Glomerular visceral epithelial cell (primary cell): ENCODE measurements at regions not wholly inside any gene's neighbourhood (a gene's known extent, or its start where the extent isn't known, plus 50 kb on each side); places are given as distances from the start of the nearest gene placed in this dataset.
"Not testable (repeated sequence)": the region's sequence is repeated elsewhere in the genome, so short reads cannot be mapped to it uniquely, and the experiment has no call there.

ENCODE experiments used
- DNase-seq: peaks from one replicate; pipeline ENCODE4 v3.0.0-alpha.2; 2016; ENCODE audit errors: extremely low spot score

DNA sequence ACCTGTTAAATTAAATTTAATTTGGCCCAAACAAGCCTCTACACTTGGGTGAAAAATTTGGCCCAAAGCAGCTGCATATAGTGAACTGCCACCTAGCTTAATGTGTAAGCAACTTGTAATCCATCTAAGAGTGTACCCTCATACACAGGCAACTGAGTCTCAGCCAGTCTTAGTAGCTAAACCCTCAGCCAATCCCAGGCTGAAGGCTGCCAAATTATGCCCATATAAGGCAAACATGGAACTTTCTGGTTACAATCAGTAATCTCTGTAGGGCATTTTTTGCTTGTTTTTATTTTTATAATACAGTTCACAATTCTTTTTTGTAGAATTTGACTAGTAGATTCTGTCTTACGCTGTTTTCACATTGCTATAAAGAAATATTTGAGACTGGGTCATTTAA is 958.7 kb downstream of the FSCB start:
- DNase-seq = no peak

GRCh38 chr14:43547596-43547995 is 959.5 kb downstream of the FSCB start:
- DNase-seq = not testable (repeated sequence)

DNA sequence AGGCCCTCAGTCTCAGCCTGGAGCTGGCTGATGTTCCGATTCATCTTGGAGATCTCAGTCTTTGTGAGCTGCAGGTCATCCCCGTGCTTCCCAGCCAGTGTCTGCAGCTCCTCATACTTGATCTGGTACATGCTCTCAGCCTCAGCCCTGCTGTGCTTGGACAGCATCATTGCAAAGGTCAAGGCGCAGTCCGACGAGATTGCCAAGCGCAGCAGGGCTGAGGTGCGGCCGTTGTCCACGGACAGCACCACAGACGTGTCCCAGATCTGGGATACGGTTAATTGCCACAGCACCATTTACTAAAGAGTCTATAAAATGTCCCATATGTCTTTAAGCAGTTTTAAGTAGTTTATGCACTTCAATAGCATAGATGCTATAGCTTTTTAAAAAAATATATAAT is 965.7 kb downstream of the FSCB start:
- no peak for DNase-seq

DNA sequence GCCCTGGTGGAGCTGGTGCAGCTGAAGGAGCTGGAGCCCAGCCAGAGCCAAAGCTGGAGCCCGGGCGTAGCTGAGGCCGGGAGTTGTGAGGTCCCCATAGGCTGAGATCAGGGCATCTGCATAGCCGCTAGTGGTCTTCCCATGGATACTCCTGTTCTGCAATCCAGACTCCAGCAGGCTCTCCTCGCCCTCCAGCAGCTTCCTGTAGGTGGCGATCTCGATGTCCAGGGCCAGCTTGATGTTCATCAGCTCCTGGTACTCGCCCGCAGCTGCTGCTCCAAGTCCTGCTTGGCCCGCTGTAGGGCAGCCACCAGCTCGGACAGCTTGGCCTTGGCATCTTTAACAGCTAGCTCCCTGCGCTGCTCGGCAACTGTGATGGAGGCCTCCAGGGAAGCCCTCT is 966.1 kb downstream of the FSCB start:
- no peak for DNase-seq

DNA sequence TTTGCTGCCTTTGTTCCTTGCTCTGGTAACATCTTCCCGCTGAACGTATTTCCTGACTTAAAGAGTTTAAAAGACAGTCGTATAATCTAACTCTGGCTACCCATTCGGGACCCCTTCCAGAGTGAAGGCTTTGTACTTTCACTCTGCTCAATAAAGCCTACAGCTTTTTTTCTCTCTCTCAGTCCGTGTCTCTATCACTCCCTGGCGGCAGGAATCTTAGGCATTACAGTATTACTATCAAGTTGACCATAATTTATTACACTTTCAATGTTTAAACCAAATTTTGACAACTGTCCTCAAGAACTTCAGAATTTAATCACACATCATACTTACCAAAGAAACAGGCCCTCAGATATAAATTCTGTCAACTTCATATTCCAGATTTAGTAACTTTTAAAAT is 967.9 kb downstream of the FSCB start:
- peak; percentile 44 for DNase-seq

GRCh38 chr14:43535231-43535838 is 971.7 kb downstream of the FSCB start:
- no peak for DNase-seq

DNA sequence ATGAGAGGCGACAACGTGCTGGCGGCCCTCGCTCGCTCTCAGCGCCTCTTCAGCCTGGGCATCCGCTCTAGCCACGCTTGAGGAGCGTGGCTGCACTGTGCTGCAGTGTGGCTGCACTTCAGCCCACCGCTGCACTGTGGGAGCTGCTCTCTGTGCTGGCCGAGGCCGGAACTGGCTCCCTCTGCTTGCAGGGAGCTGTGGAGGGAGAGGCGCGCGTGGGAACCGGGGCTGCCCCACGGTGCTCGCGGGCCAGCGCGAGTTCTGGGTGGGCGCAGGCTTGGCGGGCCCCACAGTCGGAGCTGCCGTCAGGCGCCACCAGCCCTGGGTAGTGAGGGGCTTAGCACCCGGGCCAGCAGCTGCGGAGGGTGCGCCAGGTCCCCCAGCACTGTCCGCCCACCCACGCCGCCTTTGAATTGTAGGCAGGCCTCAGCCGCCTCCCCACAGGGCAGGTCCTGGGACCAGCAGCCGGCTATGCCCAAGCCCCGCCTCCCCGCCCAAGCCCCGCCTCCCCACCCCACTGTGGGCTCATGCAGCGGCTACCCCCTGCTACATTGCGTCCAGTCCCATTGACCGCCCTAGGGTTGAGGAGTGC is 974.2 kb downstream of the FSCB start:
- DNase-seq = no peak

- DNase-seq = no peak
These were observed 978.8 kb downstream of the FSCB start for GRCh38 chr14:43528321-43528720.

- DNase-seq = no peak
These were observed 981.4 kb downstream of the FSCB start for GRCh38 chr14:43525658-43526057.

GRCh38 chr14:43522901-43523300 is 984.2 kb downstream of the FSCB start:
- DNase-seq = no peak

DNA sequence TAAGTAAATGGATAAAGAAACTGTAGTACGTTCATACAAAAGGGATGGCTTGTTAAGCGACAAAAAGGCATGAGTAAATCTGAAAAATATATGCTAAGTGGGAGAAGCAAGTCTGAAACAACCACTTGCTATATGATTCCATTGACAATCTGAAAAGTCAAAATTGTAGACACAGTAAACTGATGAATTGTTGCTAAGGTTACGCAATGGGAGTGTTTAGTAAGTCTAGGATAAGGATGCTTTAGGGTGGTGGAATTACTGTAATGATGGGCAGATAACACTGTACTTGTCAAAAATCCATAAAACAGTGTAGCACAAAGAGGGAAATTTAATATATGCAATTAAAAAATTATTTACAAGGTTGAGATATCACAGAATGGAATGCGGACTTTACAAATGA is 984.9 kb downstream of the FSCB start:
- DNase-seq = no peak

- DNase-seq = peak; percentile 1
These were observed 1003.6 kb downstream of the FSCB start for GRCh38 chr14:43503508-43503907.

DNA sequence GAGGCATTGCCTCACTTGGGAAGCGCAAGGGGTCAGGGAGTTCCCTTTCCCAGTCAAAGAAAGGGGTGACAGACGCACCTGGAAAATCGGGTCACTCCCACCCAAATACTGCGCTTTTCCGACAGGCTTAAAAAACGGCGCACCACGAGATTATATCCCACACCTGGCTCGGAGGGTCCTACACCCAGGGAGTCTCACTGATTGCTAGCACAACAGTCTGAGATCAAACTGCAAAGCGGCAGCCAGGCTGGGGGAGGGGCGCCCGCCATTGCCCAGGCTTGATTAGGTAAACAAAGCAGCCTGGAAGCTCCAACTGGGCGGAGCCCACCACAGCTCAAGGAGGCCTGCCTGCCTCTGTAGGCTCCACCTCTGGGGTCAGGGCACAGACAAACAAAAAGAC is 1014.7 kb downstream of the FSCB start:
- not testable (repeated sequence) for DNase-seq

DNA sequence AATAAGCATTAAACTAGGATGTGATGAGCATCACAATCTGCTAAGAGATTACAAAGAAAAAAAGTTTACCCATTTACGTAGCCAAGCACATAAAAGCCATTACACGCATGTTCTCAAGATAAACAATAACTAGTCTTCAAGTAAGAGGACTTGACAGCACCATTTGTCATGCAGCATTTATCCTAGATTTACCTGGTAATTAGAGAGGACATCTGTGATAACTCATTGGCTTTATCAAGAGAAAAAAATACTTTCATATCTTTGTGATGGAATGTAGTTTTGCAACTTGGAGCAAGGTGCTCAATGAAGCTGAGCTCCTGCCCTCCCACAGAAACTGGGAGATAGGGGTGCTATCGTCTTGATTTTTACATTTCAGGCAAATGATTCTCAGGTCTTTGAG is 1023.7 kb downstream of the FSCB start:
- DNase-seq = no peak

- no peak for DNase-seq
These were observed 1025.2 kb downstream of the FSCB start for GRCh38 chr14:43481864-43482263.

DNA sequence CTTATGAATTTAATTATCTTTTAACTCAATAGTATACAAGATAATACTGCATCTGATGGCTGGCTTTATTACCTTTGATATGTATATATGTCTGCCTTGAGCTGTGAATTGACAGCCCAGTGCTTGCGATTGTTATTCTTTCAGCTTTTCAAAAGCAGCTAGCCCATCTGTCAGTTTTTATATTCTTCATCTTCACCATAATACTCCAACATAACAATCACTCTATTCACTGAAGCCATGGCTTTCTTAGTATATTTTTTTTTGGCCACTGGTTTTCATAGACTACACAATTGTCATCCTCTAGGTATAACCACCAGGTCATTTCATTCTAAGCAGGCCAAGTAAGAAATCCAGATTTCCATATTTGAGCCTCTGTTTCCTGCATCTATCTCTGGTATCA is 1026.1 kb downstream of the FSCB start:
- DNase-seq = no peak

GRCh38 chr14:43479596-43480195 is 1027.4 kb downstream of the FSCB start:
- no peak for DNase-seq

GRCh38 chr14:43476822-43477221 is 1030.3 kb downstream of the FSCB start:
- DNase-seq = no peak

GRCh38 chr14:43475757-43476156 is 1031.3 kb downstream of the FSCB start:
- DNase-seq = no peak

DNA sequence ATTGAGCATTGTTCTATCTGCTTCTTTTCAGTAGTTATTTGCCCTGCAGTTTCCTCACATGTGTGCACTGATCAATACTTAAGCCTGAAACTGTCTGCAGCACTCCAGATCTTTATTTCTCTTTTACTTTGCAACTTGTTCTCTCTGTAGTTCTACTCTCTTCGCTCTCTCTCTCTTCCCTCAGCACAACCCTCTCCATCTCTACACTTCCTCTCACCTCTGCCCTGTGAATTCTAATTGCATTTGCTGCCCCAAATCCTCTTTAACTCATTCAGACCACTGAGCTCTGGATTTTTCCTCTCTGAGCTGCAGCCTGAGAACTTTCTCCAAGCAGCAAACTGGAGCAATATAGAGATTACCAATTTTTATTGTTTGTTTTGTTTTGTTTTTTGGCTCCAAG is 1035.5 kb downstream of the FSCB start:
- no peak for DNase-seq

DNA sequence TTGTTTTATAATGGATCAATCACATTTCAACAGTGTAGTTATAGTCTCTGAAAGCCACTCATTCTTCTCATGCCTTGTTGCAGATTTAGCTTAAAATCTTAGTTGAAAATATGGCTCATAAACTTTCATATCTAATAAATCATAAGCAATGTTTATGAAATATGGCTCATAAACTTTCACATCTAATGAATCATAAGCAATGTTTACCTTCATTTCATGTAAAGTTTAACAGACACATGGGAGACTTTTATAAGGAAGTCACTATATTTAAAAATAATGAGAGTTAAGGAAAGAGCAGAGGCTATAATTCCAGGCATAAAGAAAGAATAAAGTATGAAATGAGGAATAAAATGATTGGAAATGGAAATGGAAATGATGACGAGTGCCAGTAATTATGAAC is 1042.1 kb downstream of the FSCB start:
- DNase-seq = no peak

DNA sequence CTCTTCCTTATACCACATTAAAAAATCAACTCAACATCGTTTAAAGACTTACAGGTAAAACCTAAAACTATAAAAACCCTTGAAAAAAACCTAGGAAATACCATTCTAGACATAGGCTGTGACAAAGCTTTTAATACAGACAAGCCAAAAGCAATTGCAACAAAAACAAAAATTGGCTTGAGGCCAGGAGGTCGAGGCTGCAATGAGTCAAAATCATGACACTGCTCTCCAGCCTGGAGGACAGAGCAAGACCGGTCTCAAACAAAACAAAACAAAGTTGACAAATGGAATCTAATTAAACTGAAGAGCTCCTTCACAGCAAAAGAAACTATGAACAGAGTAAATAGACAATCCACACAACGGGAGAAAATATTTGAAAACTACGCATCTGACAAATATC is 1057.8 kb downstream of the FSCB start:
- DNase-seq = no peak

- no peak for DNase-seq
These were observed 1069.0 kb downstream of the FSCB start for GRCh38 chr14:43438056-43438455.

- no peak for DNase-seq
These were observed 1088.8 kb downstream of the FSCB start for GRCh38 chr14:43418324-43418723.
